ENCODE measurements at regions not wholly inside any gene's neighbourhood (a gene's known extent, or its start where the extent isn't known, plus 50 kb on each side); places are given as distances from the start of the nearest gene placed in this dataset.
A peak's percentile ranks its signal among the peaks of the same experiment; 100 is the strongest.

- Histone ChIP-seq H3K36me3 (ENCODE audit: control insufficient read depth in 2 of 2, insufficient read depth in 1 of 2, low read length in 2 of 2) (no peaks in the 10 kb centered on the region), H3K4me3 (ENCODE audit: low read depth, low read length) (no peak overlapping the region), H3K9me3 (ENCODE audit: control insufficient read depth, insufficient read depth, low read depth, low read length) (no peaks in the 10 kb centered on the region), H3K27ac (ENCODE audit: extremely low read depth, low read depth, low read length) (no peak overlapping the region), H3K4me1 (ENCODE audit: control insufficient read depth, insufficient read depth, low read length) (no peaks in the 10 kb centered on the region)
- ChIA-PET POLR2A (no interaction called here), CTCF (no interaction called here)
- no peak for TF ChIP-seq ZNF510 (tag by site-specific recombination; IDR thresholded peaks at IDR 0.05; ENCODE audit: insufficient replicate concordance)
- TF ChIP-seq INSM2 (tag by site-specific recombination; IDR thresholded peaks at IDR 0.05): no peak
- no peak for TF ChIP-seq ZNF658 (tag by site-specific recombination; IDR thresholded peaks at IDR 0.05)
- TF ChIP-seq BCL11B (tag by site-specific recombination; IDR thresholded peaks at IDR 0.05; ENCODE audit: low read depth): no peak
- TF ChIP-seq ZNF596 (tag by site-specific recombination; IDR thresholded peaks at IDR 0.05): no peak
- TF ChIP-seq PRDM1 (tag by site-specific recombination; IDR thresholded peaks at IDR 0.05): no peak
- no peak for TF ChIP-seq ZFP3 (tag by site-specific recombination; IDR thresholded peaks at IDR 0.05; ENCODE audit: low read depth)
- TF ChIP-seq ZNF518A (tag by site-specific recombination; conservative IDR thresholded peaks at IDR 0.05; ENCODE audit: low read depth): no peak
Observed at GRCh38 chr13:50587115-50587514, 256.4 kb downstream of the DLEU7 start.

- CTCF ChIA-PET: interaction anchor here (0.8 kb wide), 1 partner anchor 56 kb away, joined by 3 read pairs; no protein-coding TSS in a partner anchor
- no peaks in the 10 kb centered on the region for H3K4me1 ChIP-seq (ENCODE audit: control insufficient read depth, insufficient read depth, low read length)
- H3K9me3 ChIP-seq (ENCODE audit: control insufficient read depth, insufficient read depth, low read depth, low read length): no peaks in the 10 kb centered on the region
- POLR2A ChIA-PET: no interaction called here
- H3K27ac ChIP-seq (ENCODE audit: extremely low read depth, low read depth, low read length): no peak overlapping the region
- no peak overlapping the region for H3K4me3 ChIP-seq (ENCODE audit: low read depth, low read length)
- TF ChIP-seq ELK4 (IDR thresholded peaks at IDR 0.05; ENCODE audit: borderline replicate concordance, low read depth, low read length): no peak
- no peak for TF ChIP-seq ZNF174 (tag by site-specific recombination; IDR thresholded peaks at IDR 0.05)
- TF ChIP-seq EGR2 (tag by site-specific recombination; IDR thresholded peaks at IDR 0.05; ENCODE audit: low read depth): peak; percentile 85
- TF ChIP-seq ZNF184 (tag by site-specific recombination; IDR thresholded peaks at IDR 0.05): no peak
- TF ChIP-seq ZFHX2 (tag by site-specific recombination; conservative IDR thresholded peaks at IDR 0.05): peak; percentile 89
- TF ChIP-seq ZNF398 (tag by site-specific recombination; IDR thresholded peaks at IDR 0.05): no peak
- no peak for TF ChIP-seq ZNF514 (tag by site-specific recombination; IDR thresholded peaks at IDR 0.05)
- TF ChIP-seq ZBTB8A (tag by site-specific recombination; IDR thresholded peaks at IDR 0.05): no peak
- TF ChIP-seq ZNF548 (tag by site-specific recombination; IDR thresholded peaks at IDR 0.05): no peak
- TF ChIP-seq REST (tag by site-specific recombination; IDR thresholded peaks at IDR 0.05): peak; percentile 57; the same call in 1 of the 2 replicates
- no peak for TF ChIP-seq ZXDB (tag by site-specific recombination; IDR thresholded peaks at IDR 0.05)
- no peaks in the 10 kb centered on the region for H3K36me3 ChIP-seq (ENCODE audit: control insufficient read depth in 2 of 2, insufficient read depth in 1 of 2, low read length in 2 of 2)
Observed at GRCh38 chr13:50587645-50588373, 255.7 kb downstream of the DLEU7 start.

All from HEK293 (cell line).